KBM-7 (cell line): ENCODE measurements at regions not wholly inside any gene's neighbourhood (a gene's known extent, or its start where the extent isn't known, plus 50 kb on each side); places are given as distances from the start of the nearest gene placed in this dataset.

ENCODE experiments used
- DNase-seq: peaks from one replicate; pipeline ENCODE4 v3.0.0-alpha.2; 2015
- in situ Hi-C: fragments of 300-500 bp; cut with MboI; formaldehyde crosslinking; loops from 2 replicates; pipeline ENCODE4 v1.14.3; 2020; ENCODE audit warnings: low sequenced_read_pairs, low pct_unique_long_range_greater_than_20kb, mixed read lengths

DNA sequence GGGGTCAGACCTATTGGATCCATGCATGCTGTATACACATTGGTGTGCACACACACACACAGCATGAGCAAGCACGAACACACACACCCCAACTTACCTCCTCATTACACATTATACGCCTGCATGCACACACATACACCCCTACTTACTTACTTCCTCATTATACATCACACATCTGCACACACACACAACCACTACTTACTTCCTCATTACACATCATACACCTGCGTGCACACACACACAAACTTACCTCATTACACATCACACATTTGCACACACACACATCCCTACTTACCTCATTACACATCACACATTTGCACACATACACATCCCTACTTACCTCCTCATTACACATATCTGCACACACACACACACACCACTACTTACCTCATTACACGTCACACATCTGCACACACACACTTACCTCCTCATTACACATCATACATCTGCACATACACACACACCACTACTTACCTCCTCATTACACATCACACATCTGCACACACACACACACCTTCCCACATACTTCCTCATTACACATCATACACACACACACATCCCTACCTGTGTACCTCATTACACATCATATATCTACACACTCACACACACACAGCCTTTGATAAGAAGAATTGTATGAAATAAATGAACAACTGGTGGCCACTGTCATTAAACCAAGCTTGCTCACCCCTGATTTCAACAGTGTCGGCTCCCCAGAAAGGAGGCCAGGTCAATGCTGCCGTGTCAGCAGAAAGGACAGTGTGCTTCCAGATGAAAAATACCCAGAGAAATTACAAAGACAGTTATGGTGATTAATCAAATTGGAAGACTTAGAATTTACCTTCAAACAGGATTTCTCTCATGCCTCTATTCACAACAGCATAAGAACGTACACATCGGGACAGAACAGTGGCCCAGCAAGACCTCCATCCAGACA is 117.8 kb downstream of the SETD4 start:
- in situ Hi-C loops, result no loop called here
- peak; percentile 57 for DNase-seq

DNA sequence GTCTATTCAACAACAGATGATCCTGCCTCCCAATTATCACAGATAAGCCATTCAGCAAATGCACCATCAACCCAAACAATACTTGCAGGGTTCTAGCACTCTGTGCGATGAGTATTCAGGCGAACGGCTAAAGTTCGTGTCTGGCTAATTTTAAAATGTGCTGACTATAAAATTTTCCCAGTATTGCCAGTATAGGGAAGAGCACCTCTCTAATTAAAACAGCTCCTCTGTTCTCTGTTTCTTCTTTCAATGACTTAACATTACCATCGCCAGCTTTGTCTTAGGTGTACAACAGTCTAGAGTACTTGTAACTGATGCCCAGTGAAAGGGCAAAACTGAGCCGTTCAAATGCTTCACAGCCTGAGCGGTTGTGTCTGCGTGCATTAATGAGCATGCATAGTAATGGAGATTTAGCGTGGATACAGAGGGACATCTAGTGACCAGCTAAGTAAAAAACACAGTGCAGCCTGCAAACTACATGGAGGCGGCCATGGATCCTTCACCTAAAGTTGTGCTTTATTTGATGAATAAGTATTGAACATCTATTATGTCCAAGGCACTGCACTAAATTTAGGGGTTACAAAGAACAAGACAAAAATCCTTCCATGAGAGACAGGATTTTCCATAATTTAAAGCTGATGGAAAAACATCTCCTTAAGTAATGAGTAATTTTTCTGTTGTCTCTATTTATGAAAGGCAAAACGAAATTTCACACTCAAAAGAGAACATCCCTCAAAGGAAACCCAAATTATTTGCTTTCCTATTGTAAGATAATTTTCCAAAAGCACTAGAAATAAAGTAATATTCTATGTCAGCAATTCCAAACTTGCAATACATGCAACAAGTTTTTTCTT is 120.0 kb downstream of the SETD4 start:
- in situ Hi-C loops, result no loop called here
- DNase-seq, result peak; percentile 69

DNA sequence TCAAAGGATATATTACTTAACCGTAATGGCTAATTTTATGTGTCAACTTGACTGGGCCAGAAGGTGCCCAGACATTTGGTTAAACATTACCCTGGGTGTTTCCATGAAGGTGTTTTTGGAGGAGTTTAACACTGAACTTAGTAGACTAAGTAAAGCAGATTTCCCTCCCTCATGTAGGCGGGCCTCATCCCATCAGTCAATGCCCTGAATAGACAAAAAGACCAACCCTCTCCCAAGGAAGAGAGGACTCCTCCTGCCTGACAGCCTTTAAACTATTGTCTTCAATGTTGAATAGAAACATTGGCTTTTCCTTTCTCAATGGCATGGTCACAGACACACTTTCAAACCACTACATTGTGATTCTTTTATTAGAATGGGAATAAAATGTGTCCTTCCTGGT is 121.9 kb downstream of the SETD4 start:
- DNase-seq, result no peak
- in situ Hi-C loops, result no loop called here

DNA sequence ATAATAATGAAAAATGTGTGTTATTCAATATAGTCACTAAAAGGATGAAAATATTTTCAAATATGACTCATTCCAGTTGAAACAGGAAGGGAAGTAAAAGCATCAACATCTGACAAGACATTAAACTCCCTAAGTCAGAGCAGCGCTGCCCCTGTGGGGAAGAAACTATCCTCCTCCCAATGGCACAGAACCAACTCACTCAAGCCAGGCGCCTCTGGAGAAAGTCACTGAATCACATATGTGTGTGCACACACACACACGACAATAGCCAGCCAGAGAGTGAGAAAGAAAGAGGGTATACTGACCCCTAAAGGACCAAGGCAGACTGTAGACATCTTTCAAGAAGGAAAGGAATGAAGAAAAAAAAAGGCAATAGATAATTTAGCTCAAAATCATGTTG is 126.9 kb downstream of the SETD4 start:
- DNase-seq, result peak; percentile 61
- in situ Hi-C loops, result no loop called here

DNA sequence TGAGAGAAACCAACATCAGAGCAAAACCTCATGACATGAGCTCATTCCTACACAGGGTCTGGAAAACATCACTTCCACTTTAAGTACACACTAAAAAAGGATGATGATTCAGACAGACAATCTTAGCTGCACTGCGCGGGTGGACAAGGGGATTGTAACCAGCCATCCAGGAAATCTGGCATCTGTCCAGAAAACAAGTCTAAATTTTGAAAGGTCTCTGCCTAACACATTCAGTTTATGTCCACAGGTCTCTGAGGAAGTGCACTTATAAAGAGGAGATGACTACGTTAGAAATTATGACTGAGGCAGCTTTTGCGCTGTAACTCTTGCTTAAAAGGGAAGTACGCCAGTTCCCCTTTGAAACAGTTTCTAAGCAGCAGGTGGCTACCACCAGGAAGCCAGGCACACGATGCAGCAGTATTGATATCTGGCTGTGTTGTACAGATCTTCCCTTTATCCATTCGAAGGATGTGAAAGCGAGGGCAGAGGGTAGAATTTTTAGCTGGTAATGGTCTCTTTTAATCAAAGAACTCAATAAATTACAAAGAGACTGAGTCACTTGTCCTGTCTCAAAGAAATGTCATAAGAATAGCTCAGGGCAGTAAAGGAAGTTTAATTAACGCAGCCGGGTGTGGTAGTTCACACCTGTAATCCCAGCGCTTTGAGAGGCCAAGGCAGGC is 128.0 kb downstream of the SETD4 start:
- in situ Hi-C loops, result no loop called here
- peak; percentile 93 for DNase-seq

DNA sequence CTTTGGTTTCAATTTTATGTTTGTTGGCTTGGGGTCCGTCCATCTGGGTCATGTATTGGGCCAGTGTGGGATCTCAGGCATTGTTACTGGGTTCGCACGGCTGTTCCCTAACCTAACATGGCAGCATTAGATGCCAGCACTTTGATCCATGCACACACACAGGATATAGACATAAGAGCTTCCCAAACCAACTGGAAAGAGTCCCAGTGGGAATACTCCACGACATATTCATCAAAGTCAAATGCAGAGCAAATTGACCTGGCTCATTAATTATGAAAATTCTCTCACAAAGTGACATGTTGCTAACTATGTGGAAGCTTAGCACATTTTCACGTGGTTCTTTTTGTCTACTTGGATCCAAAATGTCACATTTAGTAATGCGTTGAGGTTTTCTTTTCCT is 130.4 kb downstream of the SETD4 start:
- no peak for DNase-seq
- in situ Hi-C loops, result no loop called here

DNA sequence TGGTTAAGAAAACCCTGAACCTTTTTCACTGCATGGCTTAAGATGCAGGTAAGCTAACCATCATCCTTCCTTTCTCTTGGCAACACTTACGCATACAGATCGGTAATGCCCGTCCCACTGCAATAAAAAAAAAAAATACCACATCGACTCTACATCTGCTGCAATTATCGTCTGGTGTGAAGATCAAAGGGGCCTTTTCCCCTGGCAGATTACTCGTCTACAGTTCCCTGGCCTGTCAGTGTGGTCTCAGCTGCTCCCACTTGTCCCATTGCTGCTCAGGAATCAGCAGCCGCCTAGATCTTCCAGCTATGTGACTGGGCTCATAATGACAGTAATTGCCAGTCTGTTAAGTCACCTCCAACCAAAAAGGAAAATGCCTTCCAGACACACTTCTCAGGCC is 133.1 kb downstream of the SETD4 start:
- DNase-seq, result no peak
- in situ Hi-C loops, result no loop called here

DNA sequence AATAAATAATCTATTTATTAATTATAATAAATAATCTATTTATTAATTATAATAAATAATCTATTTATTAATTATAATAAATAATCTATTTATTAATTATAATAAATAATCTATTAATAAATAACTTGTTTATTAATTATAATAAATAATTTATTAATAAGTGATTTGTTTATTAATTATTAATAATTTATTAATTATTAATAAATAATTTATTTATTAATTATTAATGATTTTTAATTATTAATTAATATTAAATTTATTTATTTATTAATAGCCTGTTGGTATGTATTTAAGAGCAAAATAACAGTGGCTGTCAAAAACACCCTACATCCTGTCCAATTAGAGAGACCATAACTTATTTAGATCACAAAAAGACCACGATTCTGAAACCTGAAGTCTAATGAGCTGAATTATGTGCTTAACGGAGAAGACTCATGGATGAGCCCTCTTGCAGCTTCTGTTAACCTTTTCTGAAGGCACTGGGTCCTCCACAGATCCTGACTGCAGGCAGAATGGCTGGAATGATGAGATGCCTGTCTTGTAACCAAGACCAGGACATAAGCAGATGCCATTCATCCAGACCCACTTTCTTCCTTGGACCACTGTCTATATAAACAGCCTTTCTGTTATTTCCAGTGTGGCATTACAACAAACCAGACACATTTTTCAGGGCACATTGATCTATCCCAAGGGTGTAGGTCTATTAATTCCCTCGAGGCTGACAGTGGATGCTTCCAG is 134.2 kb downstream of the SETD4 start:
- DNase-seq, result no peak

DNA sequence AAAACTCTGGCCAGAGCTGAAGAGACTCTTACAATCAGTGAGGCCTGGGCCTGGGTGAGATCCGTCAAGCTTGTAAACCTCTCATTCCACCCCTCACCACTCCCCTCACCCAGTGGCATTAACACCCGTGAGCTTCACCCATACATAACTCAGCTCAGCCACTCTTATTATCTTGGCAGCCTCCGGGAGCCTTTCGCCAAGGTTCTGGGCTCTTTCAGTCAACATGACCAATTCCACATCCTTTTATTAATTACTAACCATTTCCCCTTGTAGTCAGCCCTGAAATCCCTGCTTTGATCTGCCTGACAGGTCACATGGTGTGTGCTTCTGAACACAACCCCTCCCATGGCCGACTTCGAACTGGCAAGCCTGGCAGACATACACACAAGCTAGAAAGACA is 134.8 kb downstream of the SETD4 start:
- in situ Hi-C loops, result no loop called here
- peak; percentile 19 for DNase-seq

More for the DNA sequence above, 134.2 kb downstream of the SETD4 start:
- in situ Hi-C loops, result no loop called here

DNA sequence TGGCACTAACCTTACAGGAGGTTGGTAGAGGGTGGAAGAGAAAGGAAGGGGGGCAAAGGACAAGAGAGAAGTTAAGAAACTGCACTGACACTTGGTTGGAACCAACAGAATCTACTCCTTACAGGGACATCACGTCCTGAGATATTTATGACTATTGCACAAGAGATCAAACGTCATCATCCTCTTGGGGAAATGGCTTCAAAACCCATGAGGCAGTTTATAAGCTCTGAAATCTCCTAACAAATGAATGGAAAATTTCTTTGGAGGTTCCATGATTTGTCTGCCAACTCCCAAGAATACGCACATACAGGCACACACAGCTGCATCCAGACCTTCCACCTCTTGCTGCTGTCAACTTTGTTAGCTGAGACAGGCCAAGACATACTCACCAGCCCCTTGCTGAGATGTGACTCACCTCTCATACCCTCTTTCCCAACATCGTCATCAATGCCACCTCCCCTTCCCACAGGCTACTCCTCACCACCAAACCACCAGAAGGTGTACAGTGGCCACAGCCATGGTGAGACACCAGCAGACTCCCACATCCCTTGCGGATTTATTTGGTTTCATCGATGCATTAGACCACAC is 135.5 kb downstream of the SETD4 start:
- DNase-seq, result peak; percentile 42
- in situ Hi-C loops, result no loop called here

DNA sequence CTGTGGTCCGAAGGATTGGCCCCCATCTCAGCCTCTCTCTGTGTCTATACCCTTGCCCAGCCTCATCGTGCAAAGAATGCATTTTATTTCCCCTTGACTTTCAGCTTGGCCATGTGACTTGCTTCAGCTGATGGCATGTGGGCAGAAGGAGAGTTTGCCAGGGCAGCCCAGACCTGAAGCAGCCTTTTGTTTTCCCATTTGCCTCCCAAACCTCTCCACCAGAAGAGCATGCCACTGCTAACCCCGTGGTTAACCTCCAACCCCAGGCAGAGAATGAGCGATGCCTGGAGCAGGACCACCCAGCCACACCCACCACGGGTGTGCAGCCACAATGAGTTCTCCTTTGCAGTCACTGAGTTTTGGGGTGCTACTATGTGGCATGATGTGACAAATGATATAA is 136.4 kb downstream of the SETD4 start:
- in situ Hi-C loops, result no loop called here
- no peak for DNase-seq

DNA sequence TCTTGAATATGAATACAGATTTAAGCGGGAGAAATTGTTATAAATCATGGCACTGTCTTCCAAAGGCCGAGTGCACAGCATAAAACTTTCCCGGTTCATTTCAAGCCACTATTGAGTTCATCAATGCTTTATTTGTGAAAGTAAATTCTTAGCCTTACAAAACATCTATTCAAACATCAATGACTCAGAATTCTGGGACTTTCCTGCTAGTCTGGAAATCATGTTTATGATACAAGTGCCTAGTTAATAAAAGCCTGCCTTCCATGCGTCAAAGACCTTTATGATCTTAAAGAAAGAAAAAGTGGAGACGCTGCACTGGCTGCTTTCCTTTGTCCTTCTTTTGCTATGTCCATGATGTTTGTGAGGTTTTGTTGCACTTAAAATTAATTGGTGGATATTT is 137.7 kb downstream of the SETD4 start:
- in situ Hi-C loops, result no loop called here
- no peak for DNase-seq

DNA sequence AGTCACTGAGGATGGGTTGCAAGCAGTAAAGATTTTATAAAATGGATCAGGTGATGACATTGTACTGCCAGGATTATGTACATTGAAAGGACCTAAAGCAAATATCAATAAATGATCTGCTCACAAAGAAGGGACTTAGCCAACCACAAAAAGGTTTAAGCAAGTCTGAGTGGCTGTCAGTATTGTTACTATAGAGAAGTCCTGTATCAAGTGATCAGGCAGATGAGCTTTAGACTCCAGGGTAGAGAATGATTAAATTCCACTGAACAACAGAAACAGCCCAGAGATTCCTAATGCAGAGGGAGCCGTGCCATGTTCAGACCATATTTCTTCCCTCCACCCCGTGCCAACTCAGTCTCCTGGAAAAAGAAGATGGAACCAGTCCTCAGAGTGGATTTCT is 138.9 kb downstream of the SETD4 start:
- DNase-seq, result no peak
- in situ Hi-C loops, result no loop called here

DNA sequence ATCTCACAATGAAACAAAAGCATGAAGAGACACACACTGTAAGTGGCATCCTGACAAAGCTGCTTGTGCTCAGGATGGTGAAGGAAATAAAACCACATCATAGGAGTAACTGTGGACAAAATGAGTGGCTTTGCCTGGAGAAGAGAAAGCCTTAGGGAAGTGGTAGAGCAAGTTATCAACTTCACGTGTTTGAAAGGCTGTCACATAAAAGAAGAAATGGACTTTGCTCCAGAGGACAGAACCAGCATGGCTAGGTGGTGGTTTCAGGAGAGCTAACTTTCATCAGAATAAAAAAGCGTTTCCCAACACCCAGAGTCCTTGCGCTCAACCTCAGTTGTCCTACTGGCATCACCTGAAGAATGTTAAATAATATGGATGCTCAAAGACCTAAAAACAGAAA is 139.9 kb downstream of the SETD4 start:
- in situ Hi-C loops, result no loop called here
- DNase-seq, result no peak

DNA sequence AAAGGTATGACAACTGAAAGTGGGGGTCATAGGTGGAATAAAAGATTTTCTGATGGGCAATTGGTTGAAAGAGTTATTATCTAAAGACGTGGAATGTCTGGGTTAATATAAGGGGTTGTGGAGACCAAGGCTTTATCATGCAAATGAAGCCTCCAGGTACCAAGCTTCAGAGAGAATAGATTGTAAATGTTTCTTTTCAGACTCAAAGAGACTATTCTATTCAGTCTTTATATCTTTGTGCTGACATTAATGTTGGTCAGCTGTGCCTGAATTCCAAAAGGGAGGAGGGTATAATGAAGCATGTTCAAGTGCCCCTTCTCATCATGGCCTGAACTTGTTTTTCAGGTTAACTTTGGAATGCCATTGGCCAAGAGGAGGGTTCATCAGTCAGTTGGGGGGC is 145.3 kb downstream of the SETD4 start:
- DNase-seq, result no peak
- in situ Hi-C loops, result no loop called here

DNA sequence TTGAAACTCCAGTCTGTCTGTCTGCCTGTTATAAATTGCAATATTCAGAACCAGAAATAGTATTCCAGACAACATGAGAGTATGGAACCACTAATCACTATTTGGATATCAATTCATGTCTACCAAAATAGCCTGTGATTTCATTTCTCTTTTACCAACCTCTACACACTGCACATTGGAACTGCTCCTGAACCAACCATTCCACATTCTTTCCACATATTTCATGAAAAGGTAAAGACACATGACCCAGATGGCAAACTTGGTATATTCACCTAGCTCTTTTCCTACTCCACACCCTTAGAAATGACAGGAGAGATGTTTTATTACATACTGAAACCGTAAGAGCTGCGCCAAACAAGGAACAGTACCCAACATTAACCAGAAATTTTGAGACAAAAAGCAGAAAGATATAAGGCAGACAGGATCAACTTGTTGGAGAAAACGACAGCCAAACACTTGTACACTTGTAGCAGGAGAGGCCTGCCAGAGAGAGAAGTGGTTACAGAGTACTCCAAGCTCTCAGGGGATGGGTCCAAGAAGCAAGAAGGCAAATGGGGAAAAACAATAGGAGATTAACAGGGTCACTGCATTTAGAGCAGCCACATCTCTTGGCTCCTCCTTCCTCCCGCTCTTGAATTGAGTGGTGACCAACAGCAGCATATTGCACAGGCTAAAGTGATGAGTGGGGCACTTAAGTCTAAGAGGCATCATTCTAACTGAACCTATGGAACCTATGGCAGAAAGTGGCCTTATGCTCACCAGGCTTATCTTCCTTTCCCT is 148.7 kb downstream of the SETD4 start:
- in situ Hi-C loops, result no loop called here
- DNase-seq, result no peak

DNA sequence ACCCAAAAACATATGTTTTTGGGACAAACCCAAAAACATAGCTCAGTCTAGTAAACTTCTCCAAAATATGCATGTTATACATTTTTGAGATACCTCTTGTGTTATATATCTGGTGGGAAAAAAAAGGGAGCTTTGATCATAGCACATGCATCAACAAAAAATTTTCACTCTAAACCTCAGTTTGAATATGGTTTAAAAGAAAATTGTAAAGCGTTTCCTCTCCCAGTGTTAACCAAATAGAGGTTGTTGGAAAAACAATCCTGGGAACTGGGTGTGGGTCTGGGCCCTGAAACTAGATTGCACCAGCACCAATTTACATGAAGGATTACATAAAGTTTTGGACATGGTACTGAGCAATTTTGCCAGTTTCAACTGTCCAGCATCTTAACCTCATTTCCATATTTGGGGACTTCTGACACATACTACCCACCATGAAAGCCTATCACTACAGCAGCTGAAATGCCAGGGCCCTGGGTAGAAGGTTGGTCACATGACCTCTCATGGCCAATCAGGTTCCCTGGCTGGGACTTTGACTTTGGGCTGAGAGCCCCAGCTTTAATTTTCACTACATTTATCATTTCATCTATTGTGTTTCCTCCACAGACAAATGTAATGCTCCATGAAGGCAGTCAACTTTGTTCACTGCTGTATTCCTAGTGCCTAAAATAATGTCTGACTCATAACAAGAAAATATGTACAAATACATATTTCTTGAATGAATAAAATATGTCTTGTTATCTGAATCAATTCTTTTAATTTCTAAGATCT is 150.7 kb downstream of the SETD4 start:
- in situ Hi-C loops, result no loop called here
- no peak for DNase-seq
